ENCODE measurements at regions not wholly inside any gene's neighbourhood (a gene's known extent, or its start where the extent isn't known, plus 50 kb on each side); places are given as distances from the start of the nearest gene placed in this dataset.
A peak's percentile ranks its signal among the peaks of the same experiment; 100 is the strongest.

- no peak for DNase-seq (ENCODE audit: low read depth)
- no peak overlapping the region for H3K4me3 ChIP-seq (ENCODE audit: low read depth, low read length)
- no peak for TF ChIP-seq CTCF (conservative IDR thresholded peaks at IDR 0.05; ENCODE audit: low read depth, low read length)
Measured at GRCh38 chr2:207216457-207216856, 50.7 kb upstream of the KLF7 start.

- no peak for TF ChIP-seq CTCF (conservative IDR thresholded peaks at IDR 0.05; ENCODE audit: low read depth, low read length)
- H3K4me3 ChIP-seq (ENCODE audit: low read depth, low read length) = no peak overlapping the region
- DNase-seq (ENCODE audit: low read depth) = no peak
Measured at GRCh38 chr2:207217442-207217841, 51.7 kb upstream of the KLF7 start.

GRCh38 chr2:207219081-207219630 is 53.4 kb upstream of the KLF7 start:
- no peak overlapping the region for H3K4me3 ChIP-seq (ENCODE audit: low read depth, low read length)
- no peak for TF ChIP-seq CTCF (conservative IDR thresholded peaks at IDR 0.05; ENCODE audit: low read depth, low read length)
- DNase-seq (ENCODE audit: low read depth) = no peak

- DNase-seq (ENCODE audit: low read depth) = peak; percentile 78
Measured at GRCh38 chr2:207219676-207220501, 54.1 kb upstream of the KLF7 start.

GRCh38 chr2:207221731-207222130 is 56.0 kb upstream of the KLF7 start:
- TF ChIP-seq CTCF (conservative IDR thresholded peaks at IDR 0.05; ENCODE audit: low read depth, low read length) = no peak
- no peak overlapping the region for H3K4me3 ChIP-seq (ENCODE audit: low read depth, low read length)

More at GRCh38 chr2:207219676-207220501, 54.1 kb upstream of the KLF7 start:
- H3K4me3 ChIP-seq (ENCODE audit: low read depth, low read length) = no peak overlapping the region
- no peak for TF ChIP-seq CTCF (conservative IDR thresholded peaks at IDR 0.05; ENCODE audit: low read depth, low read length)

GRCh38 chr2:207223051-207223450 is 57.3 kb upstream of the KLF7 start:
- DNase-seq (ENCODE audit: low read depth) = peak; percentile 81
- H3K4me3 ChIP-seq (ENCODE audit: low read depth, low read length) = no peak overlapping the region
- peak; percentile 31 for TF ChIP-seq CTCF (conservative IDR thresholded peaks at IDR 0.05; ENCODE audit: low read depth, low read length)

More at GRCh38 chr2:207221731-207222130, 56.0 kb upstream of the KLF7 start:
- DNase-seq (ENCODE audit: low read depth) = no peak
